Vagina (tissue), 2 donors: ENCODE measurements at regions not wholly inside any gene's neighbourhood (a gene's known extent, or its start where the extent isn't known, plus 50 kb on each side); places are given as distances from the start of the nearest gene placed in this dataset.

Source experiments
- POLR2A ChIP-seq, 2 donors: fragments of 450-650 bp; IDR thresholded peaks; one replicate each; pipeline ENCODE4 v1.6.1; 2017; ENCODE audit warnings: antibody characterized with exemption in 2 of 2, mild to moderate bottlenecking in 2 of 2, moderate library complexity in 2 of 2
- TF ChIP-seq, protein P1 (sequence below), 3 experiments: fragments of 450-650 bp in 2 of 3; fragments of 200-600 bp in 1 of 3; sonication (generic) in 1 of 3; IDR thresholded peaks; one replicate each; pipeline ENCODE4 v1.5.1; 2017 to 2019; ENCODE audit warnings: antibody characterized with exemption in 3 of 3, mild to moderate bottlenecking in 2 of 3, moderate library complexity in 2 of 3

DNA sequence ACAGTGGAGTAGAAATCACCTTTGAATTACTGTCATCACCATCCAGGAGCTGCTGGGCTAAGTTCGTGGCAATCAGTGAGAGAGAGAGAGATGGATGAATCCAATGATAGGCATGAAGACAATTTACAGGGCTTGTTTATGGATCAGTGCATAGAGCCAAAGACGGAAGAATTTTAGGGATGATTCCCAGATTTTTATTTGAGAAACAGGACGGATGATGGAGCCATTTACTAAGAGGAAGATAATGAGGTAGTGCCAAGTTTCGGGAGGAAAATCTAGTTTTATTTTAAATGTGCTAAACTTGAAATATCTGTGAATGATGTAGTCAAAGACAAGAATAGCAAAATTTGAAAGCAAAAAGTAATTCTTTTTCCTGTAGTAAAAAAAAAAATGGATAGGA is 394.2 kb upstream of the PAPPA start:
- TF ChIP-seq, protein P1, sequence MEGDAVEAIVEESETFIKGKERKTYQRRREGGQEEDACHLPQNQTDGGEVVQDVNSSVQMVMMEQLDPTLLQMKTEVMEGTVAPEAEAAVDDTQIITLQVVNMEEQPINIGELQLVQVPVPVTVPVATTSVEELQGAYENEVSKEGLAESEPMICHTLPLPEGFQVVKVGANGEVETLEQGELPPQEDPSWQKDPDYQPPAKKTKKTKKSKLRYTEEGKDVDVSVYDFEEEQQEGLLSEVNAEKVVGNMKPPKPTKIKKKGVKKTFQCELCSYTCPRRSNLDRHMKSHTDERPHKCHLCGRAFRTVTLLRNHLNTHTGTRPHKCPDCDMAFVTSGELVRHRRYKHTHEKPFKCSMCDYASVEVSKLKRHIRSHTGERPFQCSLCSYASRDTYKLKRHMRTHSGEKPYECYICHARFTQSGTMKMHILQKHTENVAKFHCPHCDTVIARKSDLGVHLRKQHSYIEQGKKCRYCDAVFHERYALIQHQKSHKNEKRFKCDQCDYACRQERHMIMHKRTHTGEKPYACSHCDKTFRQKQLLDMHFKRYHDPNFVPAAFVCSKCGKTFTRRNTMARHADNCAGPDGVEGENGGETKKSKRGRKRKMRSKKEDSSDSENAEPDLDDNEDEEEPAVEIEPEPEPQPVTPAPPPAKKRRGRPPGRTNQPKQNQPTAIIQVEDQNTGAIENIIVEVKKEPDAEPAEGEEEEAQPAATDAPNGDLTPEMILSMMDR (IDR thresholded peaks at IDR 0.05), result no peak
- no peak for TF ChIP-seq POLR2A (IDR thresholded peaks at IDR 0.05)
